Trophoblast cell (in vitro differentiated cells and primary cell): ENCODE measurements at regions not wholly inside any gene's neighbourhood (a gene's known extent, or its start where the extent isn't known, plus 50 kb on each side); places are given as distances from the start of the nearest gene placed in this dataset.

Source experiments
- DNase-seq, 2 donors: peaks; one replicate each; pipeline ENCODE4 v3.0.0-alpha.2; 2016
- H2AFZ ChIP-seq: 2 replicates; pipeline ENCODE4 v1.6.1; 2013; ENCODE audit warnings: low read length, moderate library complexity, mild to moderate bottlenecking; ENCODE audit not compliant: insufficient read depth, poor library complexity
- H2AK5ac ChIP-seq: 2 replicates; pipeline ENCODE4 v1.6.1; 2013; ENCODE audit warnings: mild to moderate bottlenecking, low read length
- H2BK120ac ChIP-seq: 2 replicates; pipeline ENCODE4 v1.6.1; 2013; ENCODE audit warnings: low read length, mild to moderate bottlenecking, moderate library complexity; ENCODE audit not compliant: insufficient read depth, poor library complexity
- H2BK12ac ChIP-seq: 2 replicates; pipeline ENCODE4 v1.6.1; 2013; ENCODE audit warnings: mild to moderate bottlenecking, low read length, moderate library complexity
- H2BK5ac ChIP-seq: 2 replicates; pipeline ENCODE4 v1.6.1; 2013; ENCODE audit warnings: low read length, low read depth, moderate library complexity, mild to moderate bottlenecking; ENCODE audit not compliant: poor library complexity
- H3K14ac ChIP-seq: 2 replicates; pipeline ENCODE4 v1.6.1; 2013; ENCODE audit warnings: mild to moderate bottlenecking, low read length
- H3K18ac ChIP-seq: 2 replicates; pipeline ENCODE4 v1.6.1; 2013; ENCODE audit warnings: mild to moderate bottlenecking, low read length
- H3K23ac ChIP-seq: 2 replicates; pipeline ENCODE4 v1.6.1; 2013; ENCODE audit warnings: low read length
- H3K27ac ChIP-seq: 2 replicates; pipeline ENCODE4 v1.5.1; 2013; ENCODE audit warnings: low read depth, mild to moderate bottlenecking, inconsistent platforms, low read length, moderate library complexity
- H3K27me3 ChIP-seq: 2 replicates; pipeline ENCODE4 v1.6.1; 2013; ENCODE audit warnings: inconsistent platforms, mild to moderate bottlenecking, low read length, moderate library complexity; ENCODE audit not compliant: insufficient read depth
- H3K36me3 ChIP-seq, 2 experiments: 1 replicate in 1 of 2; 2 replicates in 1 of 2; pipeline ENCODE4 v1.6.1; 2013; ENCODE audit warnings: low read length in 2 of 2, mild to moderate bottlenecking in 2 of 2, moderate library complexity in 1 of 2; ENCODE audit not compliant: insufficient read depth in 2 of 2, control insufficient read depth in 1 of 2
- H3K4ac ChIP-seq: 2 replicates; pipeline ENCODE4 v1.6.1; 2013; ENCODE audit warnings: low read depth, mild to moderate bottlenecking, low read length, moderate library complexity
- H3K4me1 ChIP-seq, 2 experiments: 1 replicate in 1 of 2; 2 replicates in 1 of 2; pipeline ENCODE4 v1.6.1; 2013; ENCODE audit warnings: low read length in 2 of 2, mild to moderate bottlenecking in 2 of 2, moderate library complexity in 1 of 2; ENCODE audit not compliant: insufficient read depth in 2 of 2, control insufficient read depth in 1 of 2
- H3K4me2 ChIP-seq: 2 replicates; pipeline ENCODE4 v1.6.1; 2013; ENCODE audit warnings: inconsistent platforms, mild to moderate bottlenecking, low read length, moderate library complexity
- H3K4me3 ChIP-seq: 2 replicates; pipeline ENCODE4 v1.5.1; 2013; ENCODE audit warnings: mild to moderate bottlenecking, low read depth, low read length, inconsistent platforms
- H3K79me1 ChIP-seq: one replicate; pipeline ENCODE4 v1.6.1; 2013; ENCODE audit warnings: low read length
- H3K79me2 ChIP-seq: 2 replicates; pipeline ENCODE4 v1.6.1; 2013; ENCODE audit warnings: low read length, mild to moderate bottlenecking; ENCODE audit not compliant: control insufficient read depth, insufficient read depth, poor library complexity
- H3K9ac ChIP-seq: 2 replicates; pipeline ENCODE4 v1.6.1; 2013; ENCODE audit warnings: mild to moderate bottlenecking, low read length
- H3K9me3 ChIP-seq: 2 replicates; pipeline ENCODE4 v1.6.1; 2013; ENCODE audit warnings: low read depth, mild to moderate bottlenecking, control low read depth, inconsistent platforms, low read length; ENCODE audit not compliant: insufficient read depth
- H4K12ac ChIP-seq: 2 replicates; pipeline ENCODE4 v1.6.1; 2013; ENCODE audit warnings: low read depth, mild to moderate bottlenecking, low read length, moderate library complexity
- H4K8ac ChIP-seq: 2 replicates; pipeline ENCODE4 v1.6.1; 2013; ENCODE audit warnings: low read depth, mild to moderate bottlenecking, low read length, moderate library complexity
- H4K91ac ChIP-seq: one replicate; pipeline ENCODE4 v1.6.1; 2013; ENCODE audit warnings: low read depth, mild to moderate bottlenecking, low read length, moderate library complexity
- WGBS: extraction: QIAGEN DNeasy Blood & Tissue Kit; methylation state at CpG from one replicate; pipeline ENCODE4 v1.1.7; 2013; ENCODE audit warnings: missing lambda C conversion rate; ENCODE audit not compliant: insufficient read length, insufficient coverage; ENCODE audit errors: extremely low coverage; 5-methylcytosine and 5-hydroxymethylcytosine counted together

DNA sequence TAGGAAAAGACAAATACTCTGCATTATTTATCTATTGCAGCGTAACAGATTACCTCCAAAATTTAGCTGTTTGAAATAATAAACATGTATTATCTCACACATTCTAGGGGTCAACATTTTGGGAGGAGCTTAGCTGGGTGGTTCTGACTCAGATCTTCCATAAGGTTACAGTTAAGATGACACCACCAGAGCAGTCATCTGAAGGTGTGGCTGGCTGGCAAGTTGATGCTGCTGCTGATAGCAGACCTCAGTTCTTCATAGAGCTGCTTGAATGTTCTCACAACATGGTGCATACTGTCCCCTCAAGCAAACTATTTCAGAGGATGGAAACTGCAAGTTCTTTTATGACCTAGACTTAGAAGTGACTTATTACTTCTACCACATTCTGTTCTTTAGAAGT lies 146.3 kb upstream of the FSTL4 start:
- H2BK120ac ChIP-seq: no peak overlapping the region
- no peaks in the 10 kb centered on the region for H3K4me1 ChIP-seq
- H3K18ac ChIP-seq: no peak overlapping the region
- no peaks in the 10 kb centered on the region for H3K9me3 ChIP-seq
- no peak overlapping the region for H2BK12ac ChIP-seq
- H2AK5ac ChIP-seq: no peak overlapping the region
- no peak overlapping the region for H4K8ac ChIP-seq
- H3K79me1 ChIP-seq: no peaks in the 10 kb centered on the region
- no peak overlapping the region for H2AFZ ChIP-seq
- DNase-seq: no peak
- no peak overlapping the region for H3K9ac ChIP-seq
- no peak overlapping the region for H3K14ac ChIP-seq
- no peak overlapping the region for H3K4me3 ChIP-seq
- H3K23ac ChIP-seq: no peak overlapping the region
- H4K91ac ChIP-seq: no peak overlapping the region
- H3K36me3 ChIP-seq: no peaks in the 10 kb centered on the region
- no peak overlapping the region for H3K27ac ChIP-seq
- no peaks in the 10 kb centered on the region for H3K79me2 ChIP-seq
- no peak overlapping the region for H3K4me2 ChIP-seq
- WGBS: no CpG with 5 or more reads among the region's 1 CpG
- H4K12ac ChIP-seq: no peak overlapping the region
- no peak overlapping the region for H2BK5ac ChIP-seq
- no peaks in the 10 kb centered on the region for H3K27me3 ChIP-seq
- H3K4ac ChIP-seq: no peak overlapping the region

DNA sequence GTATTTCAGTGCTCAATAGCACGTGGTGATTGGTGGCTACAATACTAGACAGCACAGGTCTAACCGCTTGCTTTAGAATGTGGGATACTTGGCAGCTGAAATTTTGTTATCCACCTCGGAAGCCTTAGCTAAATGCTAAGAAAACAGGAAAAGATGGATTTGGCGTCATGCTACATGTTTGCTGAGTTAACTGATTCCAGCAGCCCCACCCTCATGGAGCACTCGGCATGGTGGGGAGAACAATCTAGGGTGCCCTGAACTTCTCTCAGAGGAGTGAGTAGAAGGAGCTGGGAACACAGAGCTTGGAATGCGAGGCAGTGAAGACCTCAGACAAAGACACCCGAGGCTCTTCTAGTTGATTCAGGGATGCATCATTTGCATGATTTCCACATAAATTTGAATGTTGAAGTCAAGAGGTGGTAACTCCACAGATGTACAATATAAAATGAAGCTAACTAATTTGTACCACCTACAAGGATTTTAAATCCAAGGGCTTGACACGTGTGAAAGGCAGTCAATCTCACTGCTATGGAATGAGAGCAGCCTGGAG lies 145.1 kb upstream of the FSTL4 start:
- H3K14ac ChIP-seq: no peak overlapping the region

DNA sequence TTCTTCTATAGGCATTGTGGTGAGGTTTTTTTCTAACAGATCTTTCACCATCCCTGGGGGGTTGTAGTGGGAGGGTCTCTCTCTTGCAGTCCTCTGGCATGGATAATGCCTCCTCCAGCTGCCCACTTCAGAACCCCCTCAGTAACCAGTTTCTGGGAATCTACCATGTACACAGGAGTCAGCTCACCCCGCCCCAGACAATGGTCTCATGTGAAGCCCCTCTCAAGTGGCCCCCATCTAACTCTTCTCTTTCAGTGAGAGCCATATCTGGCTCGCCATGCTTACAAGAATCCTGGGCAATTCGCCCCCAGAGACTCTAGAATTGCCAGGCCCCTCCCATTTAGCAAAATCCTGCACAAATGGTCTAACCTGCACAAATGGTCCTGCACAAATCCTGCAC lies 144.4 kb upstream of the FSTL4 start:
- DNase-seq: no peak

More for the DNA sequence above, 145.1 kb upstream of the FSTL4 start:
- no peaks in the 10 kb centered on the region for H3K4me1 ChIP-seq
- H3K79me1 ChIP-seq: no peaks in the 10 kb centered on the region
- H2AK5ac ChIP-seq: no peak overlapping the region
- H3K4ac ChIP-seq: no peak overlapping the region
- H4K8ac ChIP-seq: no peak overlapping the region
- DNase-seq: no peak
- no peaks in the 10 kb centered on the region for H3K9me3 ChIP-seq
- no peak overlapping the region for H4K12ac ChIP-seq
- no peak overlapping the region for H4K91ac ChIP-seq
- no peak overlapping the region for H2BK5ac ChIP-seq
- H3K27me3 ChIP-seq: no peaks in the 10 kb centered on the region
- no peak overlapping the region for H3K9ac ChIP-seq
- no peak overlapping the region for H3K18ac ChIP-seq
- H3K79me2 ChIP-seq: no peaks in the 10 kb centered on the region
- no peak overlapping the region for H3K4me3 ChIP-seq
- no peak overlapping the region for H2AFZ ChIP-seq
- no CpG with 5 or more reads among the region's 8 CpGs for WGBS
- H3K27ac ChIP-seq: no peak overlapping the region
- no peak overlapping the region for H2BK120ac ChIP-seq
- no peak overlapping the region for H3K23ac ChIP-seq
- H2BK12ac ChIP-seq: no peak overlapping the region
- H3K4me2 ChIP-seq: no peak overlapping the region
- no peaks in the 10 kb centered on the region for H3K36me3 ChIP-seq

DNA sequence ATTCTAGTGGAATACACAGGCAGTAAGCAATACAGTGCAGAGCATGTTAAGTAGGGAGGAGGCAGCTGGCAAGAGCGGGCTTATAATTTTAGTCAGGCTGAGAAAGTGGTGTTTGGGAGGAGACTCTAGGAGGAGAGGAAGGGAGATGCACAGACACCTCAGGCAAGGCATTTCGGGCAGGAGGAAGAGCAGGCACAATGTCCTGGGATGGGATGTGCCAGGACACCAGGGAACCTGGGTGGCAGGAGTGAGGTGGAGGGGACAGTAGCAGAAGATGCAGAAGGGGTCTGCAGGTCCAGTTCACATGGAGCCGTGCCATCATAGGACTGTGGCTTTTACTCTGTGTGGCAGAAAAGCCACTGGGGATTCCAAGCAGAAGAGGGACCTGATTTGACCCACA lies 143.7 kb upstream of the FSTL4 start:
- no peak overlapping the region for H2BK120ac ChIP-seq
- no peak overlapping the region for H3K27ac ChIP-seq
- H3K18ac ChIP-seq: no peak overlapping the region
- H3K4me1 ChIP-seq: no peaks in the 10 kb centered on the region
- H3K9ac ChIP-seq: no peak overlapping the region
- H2AFZ ChIP-seq: no peak overlapping the region
- H3K27me3 ChIP-seq: no peaks in the 10 kb centered on the region
- no peak overlapping the region for H3K14ac ChIP-seq
- H2BK5ac ChIP-seq: no peak overlapping the region
- DNase-seq: no peak
- no peak overlapping the region for H3K4ac ChIP-seq
- no peaks in the 10 kb centered on the region for H3K9me3 ChIP-seq
- H2AK5ac ChIP-seq: no peak overlapping the region
- no peak overlapping the region for H3K4me3 ChIP-seq
- H4K12ac ChIP-seq: no peak overlapping the region
- H4K8ac ChIP-seq: no peak overlapping the region
- no peak overlapping the region for H2BK12ac ChIP-seq
- no peaks in the 10 kb centered on the region for H3K79me2 ChIP-seq
- H3K79me1 ChIP-seq: no peaks in the 10 kb centered on the region
- WGBS: no CpG with 5 or more reads among the region's 3 CpGs
- no peak overlapping the region for H4K91ac ChIP-seq
- no peak overlapping the region for H3K23ac ChIP-seq
- no peak overlapping the region for H3K4me2 ChIP-seq
- H3K36me3 ChIP-seq: no peaks in the 10 kb centered on the region

More for the DNA sequence above, 144.4 kb upstream of the FSTL4 start:
- Histone ChIP-seq H3K27ac (no peak overlapping the region), H2BK5ac (no peak overlapping the region), H4K91ac (no peak overlapping the region), H3K4me1 (no peaks in the 10 kb centered on the region), H3K23ac (no peak overlapping the region), H2AK5ac (no peak overlapping the region), H3K4ac (no peak overlapping the region), H2BK12ac (no peak overlapping the region), H3K79me2 (no peaks in the 10 kb centered on the region), H3K9me3 (no peaks in the 10 kb centered on the region), H3K36me3 (no peaks in the 10 kb centered on the region), H3K4me2 (no peak overlapping the region), H3K4me3 (no peak overlapping the region), H3K18ac (no peak overlapping the region), H3K27me3 (no peaks in the 10 kb centered on the region), H3K79me1 (no peaks in the 10 kb centered on the region), H4K8ac (no peak overlapping the region), H4K12ac (no peak overlapping the region), H2BK120ac (no peak overlapping the region), H2AFZ (no peak overlapping the region), H3K9ac (no peak overlapping the region), H3K14ac (no peak overlapping the region)
- WGBS: no CpG with 5 or more reads among the region's 3 CpGs
